HG03108 (cell line): ENCODE measurements at regions not wholly inside any gene's neighbourhood (a gene's known extent, or its start where the extent isn't known, plus 50 kb on each side); places are given as distances from the start of the nearest gene placed in this dataset.

Experiments used
- ATAC-seq: cut with Tn5 transposase; IDR thresholded peaks from one replicate; pipeline ENCODE4 v1.9.1; 2021; ENCODE audit warnings: moderate library complexity; ENCODE audit not compliant: unreplicated experiment

DNA sequence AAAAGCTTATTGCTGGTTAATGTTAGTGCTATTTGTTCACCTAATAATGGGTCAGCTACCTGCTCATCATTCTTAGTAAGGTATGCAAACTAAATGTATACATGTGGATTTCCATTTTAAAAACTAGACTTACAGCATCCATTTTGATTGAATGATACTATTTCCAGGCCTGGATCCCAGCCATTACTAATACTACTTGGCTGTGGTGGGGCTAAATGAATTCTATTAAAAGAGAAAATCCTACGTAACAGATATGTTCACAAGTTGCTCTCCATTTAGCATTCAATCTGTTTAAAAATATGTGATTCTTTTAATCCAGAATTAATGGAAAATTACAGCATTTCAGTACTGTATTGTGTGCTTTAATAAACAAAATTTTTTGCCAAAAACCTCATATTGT lies 169.4 kb upstream of the MIR17HG start:
- no peak for ATAC-seq

DNA sequence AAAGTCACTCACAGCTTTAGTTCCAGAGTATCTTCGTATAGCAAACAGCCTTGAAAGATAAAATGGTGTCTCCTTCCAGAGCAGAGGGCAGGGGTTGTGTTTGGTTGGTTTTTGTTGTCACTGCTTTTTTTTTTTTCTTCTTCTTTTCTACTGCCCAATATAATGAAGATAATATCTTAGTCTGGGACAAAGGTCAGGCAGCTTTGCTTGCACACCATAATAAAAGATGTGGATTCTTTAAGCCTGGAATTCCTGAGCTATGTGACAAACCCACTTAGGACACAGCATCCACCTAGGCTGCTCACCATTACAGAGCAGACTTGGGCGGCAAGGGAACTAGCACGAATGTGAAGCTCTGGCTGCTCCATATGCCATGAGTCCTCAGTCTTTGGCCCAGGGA lies 165.6 kb upstream of the MIR17HG start:
- no peak for ATAC-seq

DNA sequence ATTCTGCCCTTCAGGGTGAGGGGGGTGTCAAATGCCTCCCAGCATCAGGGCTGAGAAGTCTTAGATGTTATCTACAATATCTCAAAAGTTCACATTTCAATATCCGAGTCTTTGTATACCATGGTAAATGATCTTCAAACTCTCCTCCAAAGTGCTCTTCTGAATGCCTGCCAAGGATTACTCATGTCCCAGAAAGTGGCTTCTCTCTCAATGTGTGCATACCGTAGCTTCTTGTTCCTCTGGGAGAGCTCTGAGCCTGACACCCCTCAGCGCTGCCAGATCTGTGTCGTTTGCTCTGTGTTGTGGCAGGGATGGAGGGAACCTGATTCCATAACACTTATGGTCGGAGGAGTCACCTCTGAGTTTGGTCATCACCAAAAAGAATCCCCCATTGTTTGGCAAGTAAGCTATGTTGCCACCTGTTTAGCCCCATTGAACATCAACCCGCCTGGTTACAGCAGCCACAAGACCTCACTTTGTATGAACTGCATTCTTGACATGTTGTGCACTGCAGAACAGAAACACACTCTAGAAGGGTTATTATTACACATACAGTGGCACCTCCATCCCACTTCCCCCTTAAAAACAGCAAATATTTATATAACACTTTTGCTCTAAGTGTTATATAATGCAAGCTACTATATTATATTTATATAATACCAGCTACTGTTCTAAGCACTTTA lies 163.1 kb upstream of the MIR17HG start:
- no peak for ATAC-seq

DNA sequence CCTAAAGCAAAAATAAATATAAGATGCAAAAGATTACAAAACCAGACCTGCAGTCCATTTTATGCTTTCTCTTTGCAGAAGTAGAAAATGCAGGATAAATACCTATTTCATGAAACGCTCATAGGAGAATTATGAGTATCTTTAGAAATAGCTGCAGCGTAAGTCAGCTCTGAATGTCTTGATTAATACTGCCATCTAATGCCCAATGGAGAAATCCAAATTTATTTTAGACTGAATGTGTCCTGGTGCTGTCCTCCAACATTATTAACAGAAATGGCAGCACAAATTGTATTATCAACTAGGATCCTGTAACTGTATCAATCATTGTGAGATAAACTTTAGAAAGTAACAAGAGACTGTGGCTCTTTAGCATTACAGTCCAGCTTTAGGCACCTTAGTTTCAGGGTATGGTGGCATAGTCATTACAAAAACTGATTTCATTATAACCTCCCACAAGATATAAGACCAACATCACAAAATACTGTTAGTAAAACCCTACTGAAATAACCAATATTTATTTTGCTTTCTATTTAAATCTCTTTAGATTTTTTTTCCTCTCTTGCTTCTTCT lies 162.1 kb upstream of the MIR17HG start:
- ATAC-seq: no peak

DNA sequence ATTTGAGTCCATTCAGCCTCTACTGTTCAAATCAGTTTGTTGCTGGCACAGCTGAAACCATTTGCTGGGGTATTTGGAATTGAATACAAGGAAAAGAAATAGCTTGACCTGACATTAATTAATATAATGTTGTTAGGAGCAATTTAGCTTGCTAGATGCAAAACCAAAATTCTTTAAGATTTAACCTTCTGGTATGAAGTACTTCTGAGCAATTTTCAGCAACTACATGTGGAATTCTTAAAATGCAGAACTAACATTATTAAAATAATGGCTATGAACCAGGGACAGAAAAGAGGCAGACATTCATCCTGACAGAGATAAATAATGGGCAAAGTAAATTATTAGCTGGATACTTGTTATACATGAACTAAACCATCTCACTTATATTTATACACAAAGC lies 160.0 kb upstream of the MIR17HG start:
- no peak for ATAC-seq

DNA sequence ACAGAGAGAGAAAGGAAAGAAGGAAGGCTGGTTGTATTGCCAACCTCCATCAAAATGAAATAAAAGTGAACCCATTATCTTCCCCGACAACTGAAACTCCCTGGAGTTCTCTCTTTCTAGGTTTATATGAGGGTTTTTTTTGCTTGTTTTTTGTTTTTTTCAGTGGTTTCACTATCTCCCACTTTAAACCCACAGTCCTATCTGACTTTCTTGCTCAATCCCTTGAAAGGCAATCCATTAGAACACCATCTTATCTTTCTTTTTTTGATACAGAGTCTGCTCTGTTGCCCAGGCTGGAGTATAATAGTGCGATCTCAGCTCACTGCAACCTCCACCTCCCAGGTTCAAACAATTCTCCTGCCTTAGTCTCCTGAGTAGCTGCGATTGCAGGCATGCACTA lies 158.0 kb upstream of the MIR17HG start:
- ATAC-seq: no peak

DNA sequence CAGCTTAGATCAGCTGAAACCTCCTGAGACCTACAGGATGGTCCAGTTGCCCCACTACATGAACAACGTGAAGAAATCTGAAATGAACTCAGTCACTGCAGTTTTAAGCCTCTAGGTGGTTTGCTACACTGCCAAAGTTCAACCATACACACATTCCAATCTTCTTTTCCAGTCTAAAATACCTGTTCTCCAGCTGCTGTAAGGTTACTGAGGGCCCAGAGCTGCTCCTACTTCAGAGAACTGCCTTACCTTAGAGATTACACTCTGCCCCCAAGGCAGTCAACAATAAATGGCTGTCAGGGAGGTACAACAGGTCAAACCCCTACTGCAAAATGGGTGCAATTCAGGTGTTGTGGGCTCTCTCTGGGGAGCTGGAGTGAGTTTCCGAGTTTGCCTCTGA lies 154.1 kb upstream of the MIR17HG start:
- ATAC-seq: no peak

DNA sequence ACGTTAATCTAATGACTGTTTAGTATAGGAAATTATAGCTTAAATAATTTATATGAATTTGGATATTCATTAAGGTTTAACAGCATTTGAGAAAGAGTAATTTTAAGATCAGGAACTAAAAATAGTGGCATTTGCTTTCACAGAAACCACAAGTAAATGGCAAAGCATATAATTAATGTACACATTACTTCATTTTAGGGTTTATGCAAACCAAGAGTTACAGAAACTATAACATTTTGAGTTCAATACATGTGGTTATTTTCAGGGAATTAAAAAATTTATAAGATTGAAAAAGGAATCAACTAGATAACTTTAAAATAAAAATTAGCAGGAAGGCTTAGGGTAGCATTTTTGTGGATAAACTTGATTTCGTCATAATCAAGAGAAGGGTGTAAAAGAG lies 151.7 kb upstream of the MIR17HG start:
- no peak for ATAC-seq

DNA sequence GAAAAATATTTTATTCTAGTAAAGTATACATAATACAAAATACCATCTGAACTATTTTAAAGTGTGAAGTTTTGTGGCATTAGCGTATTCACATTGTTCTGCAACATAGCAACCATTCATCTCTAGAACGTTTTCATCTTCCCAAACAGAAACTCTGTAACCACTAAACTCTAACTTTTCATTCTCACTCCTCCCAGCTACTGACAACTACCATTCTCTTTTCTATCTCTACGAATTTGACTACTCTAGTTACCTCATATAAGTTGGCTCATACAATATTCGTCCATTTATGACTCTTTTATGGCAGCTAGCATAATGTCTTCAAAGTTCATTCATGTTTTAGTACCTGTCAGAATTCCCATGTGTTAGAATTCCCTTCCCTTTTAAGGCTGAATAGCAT lies 150.5 kb upstream of the MIR17HG start:
- no peak for ATAC-seq

DNA sequence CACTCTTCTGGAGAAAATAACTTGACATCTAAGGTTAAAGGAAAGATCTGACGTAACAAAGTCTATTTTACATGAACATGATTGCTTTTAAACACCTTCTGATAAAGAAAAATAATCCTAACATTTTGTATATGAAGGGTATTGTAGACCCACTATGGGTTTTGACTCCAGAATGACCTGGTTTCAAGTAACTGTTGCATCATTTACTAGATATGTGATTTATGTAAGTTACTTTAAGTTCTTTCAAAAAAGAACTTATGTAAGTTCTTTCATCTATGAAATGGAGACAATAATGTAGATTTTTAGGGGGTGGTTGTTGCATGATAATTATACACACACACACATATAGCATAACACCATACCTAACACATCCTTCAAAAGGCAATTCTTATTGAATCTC lies 147.6 kb upstream of the MIR17HG start:
- no peak for ATAC-seq

DNA sequence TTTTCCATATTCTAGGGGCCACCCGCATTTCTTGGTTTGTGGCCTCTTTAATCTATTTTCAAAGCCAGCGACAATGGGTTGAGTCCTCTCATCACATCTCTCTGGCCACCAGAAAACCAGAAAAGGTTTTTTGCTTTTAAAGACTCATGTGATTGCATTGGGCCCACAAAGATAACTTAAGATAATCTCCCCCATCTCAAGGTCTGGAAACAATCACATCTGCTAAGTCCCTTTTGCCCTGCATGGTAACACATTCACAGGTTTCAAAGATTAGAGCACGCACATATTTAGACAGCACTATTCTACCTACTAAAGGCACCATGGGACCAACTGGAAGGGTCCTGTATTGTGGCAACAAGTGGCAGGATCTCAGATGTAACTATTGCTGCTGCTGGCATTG lies 147.0 kb upstream of the MIR17HG start:
- ATAC-seq: no peak

DNA sequence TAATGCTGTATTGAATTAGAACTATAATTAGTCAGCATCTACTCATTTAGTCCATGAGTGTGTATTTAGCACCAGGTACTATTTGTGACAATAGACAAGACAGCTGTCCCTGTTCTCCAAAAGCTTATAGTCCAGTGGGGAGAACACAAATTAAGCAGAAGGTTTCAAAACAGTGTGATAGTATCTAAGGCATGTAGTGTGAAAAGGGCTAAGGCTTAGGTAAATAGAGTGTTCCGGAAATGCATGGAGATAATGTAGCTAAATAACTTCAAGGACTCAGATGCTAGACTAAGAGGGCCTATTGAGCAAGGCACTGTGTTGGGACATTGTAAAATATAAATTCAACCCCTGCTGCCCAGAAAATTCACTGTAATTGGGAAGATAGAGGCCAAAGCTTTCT lies 144.1 kb upstream of the MIR17HG start:
- ATAC-seq: no peak

DNA sequence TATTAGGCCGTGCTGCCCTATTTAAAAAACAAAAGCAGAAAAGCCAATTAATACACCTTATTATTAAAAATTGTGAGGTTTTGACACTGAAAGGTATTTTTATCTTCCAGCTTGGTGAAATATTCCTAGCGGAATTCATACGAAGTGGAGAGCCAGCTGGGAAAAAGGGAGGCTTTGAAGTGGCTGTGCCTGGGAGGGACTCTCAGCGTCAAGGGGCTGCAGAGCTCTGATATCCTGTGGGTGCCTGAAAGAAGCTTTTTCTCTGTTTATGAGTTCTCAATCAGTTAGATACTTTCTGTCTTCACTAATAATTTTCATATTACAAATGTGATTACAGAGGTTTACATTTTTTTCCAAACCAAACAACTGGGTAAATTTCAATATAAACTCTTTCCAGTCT lies 140.2 kb upstream of the MIR17HG start:
- no peak for ATAC-seq

DNA sequence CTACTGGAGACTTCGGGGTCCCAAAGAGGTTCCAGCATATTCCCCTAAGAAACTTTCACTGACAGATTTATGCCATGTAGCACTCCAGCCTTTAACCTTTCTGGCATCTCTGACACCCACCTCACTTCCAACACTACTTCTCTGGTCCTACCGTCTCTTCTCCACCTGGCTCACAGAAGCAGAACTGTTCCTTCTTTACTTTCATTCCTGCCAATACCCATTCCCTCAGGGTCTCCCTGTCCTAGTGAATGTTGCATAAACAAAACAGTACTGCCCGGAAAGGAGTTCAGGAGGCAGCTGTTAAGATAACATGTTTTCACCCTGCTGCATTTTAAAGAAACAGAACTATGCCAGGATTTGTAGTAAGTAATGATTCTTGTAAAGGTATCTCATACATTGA lies 136.0 kb upstream of the MIR17HG start:
- no peak for ATAC-seq

DNA sequence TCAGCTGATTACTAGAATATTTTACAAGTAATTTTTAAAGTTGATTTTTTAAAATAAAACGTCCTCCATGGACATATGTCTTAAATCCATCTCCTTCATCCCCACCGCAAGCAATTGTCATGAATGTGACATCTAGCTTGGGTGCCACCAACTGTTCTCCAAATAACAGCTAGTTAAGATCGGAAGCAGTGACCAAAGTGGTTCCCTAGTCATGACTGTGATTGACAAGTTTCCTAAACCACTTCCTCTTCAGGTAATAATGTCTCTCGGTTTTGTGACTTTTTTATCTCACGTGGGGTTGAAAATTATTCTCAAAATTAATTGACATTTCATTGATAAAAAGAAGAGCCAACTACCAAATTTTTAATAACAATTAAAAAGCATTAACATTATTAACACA lies 135.3 kb upstream of the MIR17HG start:
- ATAC-seq: no peak

DNA sequence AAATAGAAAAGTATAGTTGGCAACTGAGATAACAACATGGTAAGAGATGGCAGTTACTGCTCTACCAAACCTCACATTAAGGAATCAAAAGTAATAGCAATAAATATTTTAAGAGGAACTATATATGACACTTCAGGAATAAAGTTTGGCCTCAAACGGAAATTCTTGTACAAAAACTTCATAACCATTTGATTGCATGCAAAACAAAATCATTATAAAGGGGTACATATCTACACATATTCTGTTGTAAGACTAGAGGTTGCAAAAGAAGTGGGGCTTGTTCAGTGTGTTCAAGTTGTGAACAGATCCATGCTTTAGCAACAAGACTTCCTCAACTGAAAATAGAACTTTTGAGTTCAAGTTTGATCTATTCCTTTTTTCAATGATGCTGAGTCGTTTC lies 133.5 kb upstream of the MIR17HG start:
- no peak for ATAC-seq

DNA sequence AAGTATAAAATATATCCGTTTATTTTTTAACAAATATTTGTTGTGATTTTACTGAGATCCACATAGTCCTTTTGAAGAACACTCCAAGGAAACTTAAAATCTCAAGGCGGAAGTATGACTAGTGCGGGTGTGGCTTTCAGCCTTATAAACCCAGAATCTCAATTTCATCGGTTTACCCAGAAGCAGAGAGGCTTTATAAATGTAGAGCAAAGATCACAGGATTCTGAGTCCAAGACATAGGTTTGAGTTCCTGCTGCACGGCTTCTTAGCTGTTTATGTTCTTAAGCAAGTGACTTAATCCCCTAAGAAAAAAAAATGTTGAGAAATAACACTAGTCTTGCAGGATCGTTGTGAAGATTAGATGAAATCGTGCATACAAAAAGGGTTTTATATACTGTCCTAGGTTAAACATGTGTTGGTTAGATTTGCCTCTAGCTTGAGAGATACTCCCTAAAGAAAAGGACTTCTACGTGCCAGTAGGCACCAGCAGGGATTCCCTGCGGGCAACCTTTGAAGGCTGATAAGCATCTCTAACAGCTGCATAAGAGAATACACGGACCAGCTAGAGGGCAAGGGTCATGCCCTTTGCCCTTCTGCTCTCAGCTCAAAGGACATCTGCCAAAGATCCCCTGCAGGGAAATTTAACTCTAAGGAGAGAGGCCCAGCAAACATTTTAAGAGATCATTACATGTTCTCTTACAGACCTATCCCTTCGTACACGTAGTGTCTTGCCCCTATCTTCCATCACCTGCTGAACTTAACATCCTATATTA lies 130.4 kb upstream of the MIR17HG start:
- no peak for ATAC-seq

DNA sequence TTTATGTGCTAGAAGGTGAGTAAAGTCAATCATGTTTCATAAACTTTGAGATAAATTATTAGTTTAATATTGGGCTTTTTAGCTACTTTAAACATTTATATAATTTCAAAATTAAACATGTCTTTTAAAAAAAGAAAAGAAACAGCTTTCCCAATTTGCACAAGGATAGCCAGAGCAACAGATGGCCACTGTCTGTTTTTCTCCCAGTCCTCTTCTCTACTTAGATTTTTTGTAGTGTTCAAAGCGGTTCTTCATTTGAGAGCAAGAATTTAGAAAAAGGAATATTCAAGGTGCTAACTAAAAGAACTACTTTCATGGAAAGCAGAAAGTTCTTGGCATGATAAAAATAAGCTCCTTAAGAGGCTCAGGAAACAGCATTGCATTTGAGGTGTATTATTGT lies 128.3 kb upstream of the MIR17HG start:
- no peak for ATAC-seq

DNA sequence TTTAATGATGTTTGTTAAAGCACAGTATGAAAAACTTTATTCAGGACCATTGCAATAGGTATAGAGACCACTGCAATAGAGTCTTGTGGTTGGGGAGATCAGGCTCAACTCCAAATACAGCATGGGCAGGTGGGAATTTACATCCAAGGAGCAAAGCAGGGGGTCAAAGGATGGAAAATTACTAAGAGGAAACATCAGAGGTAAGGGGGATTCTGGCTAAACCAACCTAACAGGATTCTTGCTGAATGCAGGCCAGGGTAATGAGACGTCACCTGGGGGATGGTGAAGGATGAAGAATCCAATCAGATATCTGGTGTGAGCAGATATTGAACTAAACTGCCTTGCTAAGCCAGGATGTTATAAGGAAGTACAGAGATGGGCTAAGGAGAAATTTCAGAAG lies 126.6 kb upstream of the MIR17HG start:
- no peak for ATAC-seq

DNA sequence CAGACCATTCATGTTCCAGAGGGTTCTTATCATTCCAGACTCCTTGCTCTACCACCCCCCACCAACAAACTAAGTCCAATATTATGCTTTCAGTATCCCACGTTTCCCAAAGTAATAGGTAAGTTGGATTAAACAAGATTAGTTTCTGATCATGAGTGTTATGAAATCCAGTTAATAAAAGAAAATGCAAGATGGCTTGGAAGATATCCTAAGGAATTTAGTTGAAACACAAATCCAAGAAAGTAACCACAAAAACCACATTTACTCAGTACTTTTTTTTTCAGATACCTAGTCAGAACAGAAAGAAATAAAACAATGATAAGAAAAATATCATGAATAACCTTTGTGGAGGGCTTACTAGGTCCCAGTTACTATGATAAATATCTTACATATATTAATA lies 119.4 kb upstream of the MIR17HG start:
- ATAC-seq: no peak

DNA sequence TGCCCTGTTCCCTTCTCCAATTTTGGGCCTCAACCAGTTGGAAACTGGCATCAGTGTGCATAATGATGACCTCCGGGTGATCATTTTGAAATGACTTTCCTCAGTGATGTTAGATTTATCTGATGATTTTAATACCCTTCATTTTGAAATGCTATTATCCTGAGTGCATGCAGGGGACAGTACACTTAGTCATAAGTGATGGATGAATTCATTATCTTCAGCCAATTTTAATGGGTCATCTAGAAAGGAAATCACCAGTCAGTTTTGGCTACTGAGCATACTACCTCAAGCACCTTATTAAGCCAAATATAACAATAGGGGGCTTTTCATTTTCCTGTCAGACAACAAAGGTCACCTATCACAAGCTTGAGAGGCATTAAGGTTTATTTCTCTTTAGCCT lies 118.5 kb upstream of the MIR17HG start:
- no peak for ATAC-seq

DNA sequence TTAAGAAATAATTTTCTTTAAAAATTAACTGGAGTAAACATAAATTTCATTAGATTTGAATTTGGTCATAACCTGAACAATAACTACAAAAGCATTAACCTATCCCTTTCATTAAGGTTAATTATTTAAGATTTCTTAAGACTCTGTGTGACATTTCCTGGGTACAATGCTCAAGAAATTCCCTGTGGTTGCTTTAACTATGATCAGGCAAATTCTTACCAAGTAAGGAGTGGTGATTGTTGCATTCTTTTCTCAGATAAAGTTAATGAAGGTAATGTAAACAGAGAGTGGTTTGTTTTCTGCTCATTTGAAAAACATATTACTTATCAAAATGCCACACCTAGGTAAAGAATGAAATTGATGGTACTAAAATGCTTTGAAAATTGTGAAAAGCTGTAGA lies 114.8 kb upstream of the MIR17HG start:
- no peak for ATAC-seq

DNA sequence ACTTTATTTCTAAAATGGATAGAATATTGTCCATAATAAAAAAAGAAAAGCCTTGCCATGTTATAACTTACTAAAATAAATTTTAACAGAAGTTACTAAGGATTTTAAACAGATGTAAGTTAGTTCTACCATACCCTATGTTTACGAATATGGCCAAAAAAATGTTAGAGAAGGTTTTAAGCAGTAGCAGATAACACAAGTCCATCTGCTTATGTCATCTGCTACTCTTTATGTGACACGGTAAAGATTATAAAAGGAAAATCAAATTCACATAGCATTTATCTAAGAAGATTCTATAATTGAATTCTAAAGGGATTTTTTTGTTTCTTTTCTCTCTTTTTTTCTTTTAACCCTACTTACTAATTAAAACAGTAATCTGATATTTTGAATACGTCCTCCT lies 114.2 kb upstream of the MIR17HG start:
- no peak for ATAC-seq
